HEK293T (cell line): ENCODE measurements at regions not wholly inside any gene's neighbourhood (a gene's known extent, or its start where the extent isn't known, plus 50 kb on each side); places are given as distances from the start of the nearest gene placed in this dataset.

Source experiments
- CTCF ChIA-PET: fragments of 350-600 bp; formaldehyde crosslinking; extraction: SDS; loops from one replicate; lab custom pipeline; 2021; ENCODE audit warnings: antibody characterized with exemption, inconsistent platforms; lab: Yijun Ruan, JAX
- POLR2A ChIA-PET: fragments of 350-600 bp; formaldehyde crosslinking; extraction: SDS; loops from one replicate; lab custom pipeline; 2020; ENCODE audit warnings: antibody characterized with exemption, inconsistent platforms; lab: Yijun Ruan, JAX
- DNase-seq: peaks from one replicate; pipeline ENCODE4 v3.0.0; 2012; ENCODE audit warnings: mixed read lengths; ENCODE audit errors: extremely low spot score
- ARNT ChIP-seq: fragments of 450-650 bp; IDR thresholded peaks from 2 replicates; pipeline ENCODE4 v1.6.1; 2017; ENCODE audit warnings: mild to moderate bottlenecking
- BHLHE40 ChIP-seq: fragments of 450-650 bp; IDR thresholded peaks from 2 replicates; pipeline ENCODE4 v1.6.1; 2016; ENCODE audit warnings: mild to moderate bottlenecking, moderate library complexity, borderline replicate concordance
- CTBP1 ChIP-seq: fragments of 450-650 bp; IDR thresholded peaks from 2 replicates; pipeline ENCODE4 v1.6.1; 2016; ENCODE audit warnings: borderline replicate concordance
- ELF4 ChIP-seq: fragments of 450-650 bp; IDR thresholded peaks from 2 replicates; pipeline ENCODE4 v1.6.1; 2017; ENCODE audit warnings: antibody characterized with exemption
- FOXA1 ChIP-seq: fragments of 450-650 bp; IDR thresholded peaks from 2 replicates; pipeline ENCODE4 v1.6.1; 2016; ENCODE audit warnings: mild to moderate bottlenecking
- FOXK2 ChIP-seq: fragments of 450-650 bp; IDR thresholded peaks from 2 replicates; pipeline ENCODE4 v1.6.1; 2016; ENCODE audit warnings: mild to moderate bottlenecking
- FOXM1 ChIP-seq: fragments of 450-650 bp; IDR thresholded peaks from 2 replicates; pipeline ENCODE4 v1.6.1; 2017; ENCODE audit warnings: mild to moderate bottlenecking, borderline replicate concordance
- HDGF ChIP-seq: fragments of 450-650 bp; IDR thresholded peaks from 2 replicates; pipeline ENCODE4 v1.6.1; 2017; ENCODE audit warnings: antibody characterized with exemption, borderline replicate concordance
- L3MBTL2 ChIP-seq: fragments of 450-650 bp; conservative IDR thresholded peaks from 2 replicates; pipeline ENCODE4 v1.6.1; 2016; ENCODE audit warnings: mild to moderate bottlenecking
- LEF1 ChIP-seq: fragments of 450-650 bp; IDR thresholded peaks from 2 replicates; pipeline ENCODE4 v1.6.1; 2017; ENCODE audit warnings: mild to moderate bottlenecking, borderline replicate concordance
- NFRKB ChIP-seq: fragments of 450-650 bp; IDR thresholded peaks from 2 replicates; pipeline ENCODE4 v1.6.1; 2016; ENCODE audit warnings: mild to moderate bottlenecking, moderate library complexity
- PKNOX1 ChIP-seq: fragments of 450-650 bp; IDR thresholded peaks from 2 replicates; pipeline ENCODE4 v1.6.1; 2016
- SP1 ChIP-seq: fragments of 450-650 bp; IDR thresholded peaks from 2 replicates; pipeline ENCODE4 v1.6.1; 2017
- SUZ12 ChIP-seq: fragments of 450-650 bp; IDR thresholded peaks from 2 replicates; pipeline ENCODE4 v1.6.1; 2016; ENCODE audit warnings: mild to moderate bottlenecking
- TARDBP ChIP-seq: fragments of 450-650 bp; IDR thresholded peaks from 2 replicates; pipeline ENCODE4 v1.6.1; 2016
- ZNF384 ChIP-seq: fragments of 450-650 bp; IDR thresholded peaks from 2 replicates; pipeline ENCODE4 v1.6.1; 2016

- CTCF ChIA-PET, result no interaction called here
- TF ChIP-seq ELF4 (no peak), HDGF (no peak), FOXM1 (no peak), SP1 (no peak), ZNF384 (no peak), SUZ12 (no peak), BHLHE40 (no peak), NFRKB (no peak), PKNOX1 (no peak), LEF1 (no peak)
- POLR2A ChIA-PET, result no interaction called here
- no peak for DNase-seq
These were observed 305.6 kb upstream of the LYPLAL1 start for GRCh38 chr1:218867941-218868626.

- TF ChIP-seq LEF1 (no peak), TARDBP (no peak), L3MBTL2 (no peak), ARNT (no peak), BHLHE40 (no peak), HDGF (no peak), SP1 (no peak), PKNOX1 (no peak), FOXK2 (no peak), SUZ12 (no peak), FOXM1 (no peak), FOXA1 (no peak), ZNF384 (no peak)
- ChIA-PET POLR2A (no interaction called here), CTCF (no interaction called here)
- DNase-seq, result no peak
These were observed 304.4 kb upstream of the LYPLAL1 start for GRCh38 chr1:218869276-218869675.

- TF ChIP-seq ARNT (no peak), SP1 (no peak), TARDBP (no peak), PKNOX1 (no peak), FOXK2 (no peak), ZNF384 (no peak), LEF1 (no peak), CTBP1 (no peak), ELF4 (no peak), BHLHE40 (no peak), L3MBTL2 (no peak), FOXM1 (no peak), NFRKB (no peak), HDGF (no peak), FOXA1 (no peak), SUZ12 (no peak)
- POLR2A ChIA-PET, result interaction anchor here (0.6 kb wide), 1 partner anchor 23 kb away, joined by 3 read pairs; no protein-coding TSS in a partner anchor
- CTCF ChIA-PET, result no interaction called here
- DNase-seq, result no peak
These were observed 301.7 kb upstream of the LYPLAL1 start for GRCh38 chr1:218872026-218872425.

GRCh38 chr1:218872928-218873327, 300.8 kb upstream of the LYPLAL1 start:
- TF ChIP-seq SUZ12, result no peak
- no peak for DNase-seq
- ChIA-PET POLR2A (no interaction called here), CTCF (no interaction called here)

- CTCF ChIA-PET, result no interaction called here
- POLR2A ChIA-PET, result no interaction called here
- DNase-seq, result no peak
- TF ChIP-seq HDGF, result no peak
These were observed 299.4 kb upstream of the LYPLAL1 start for GRCh38 chr1:218874313-218874712.

- POLR2A ChIA-PET, result no interaction called here
- CTCF ChIA-PET, result no interaction called here
- no peak for DNase-seq
- no peak for TF ChIP-seq TARDBP
- TF ChIP-seq BHLHE40, result no peak
- no peak for TF ChIP-seq NFRKB
- no peak for TF ChIP-seq ZNF384
- TF ChIP-seq FOXK2, result no peak
- no peak for TF ChIP-seq L3MBTL2
These were observed 298.8 kb upstream of the LYPLAL1 start for GRCh38 chr1:218874801-218875400.

GRCh38 chr1:218878369-218878768, 295.3 kb upstream of the LYPLAL1 start:
- CTCF ChIA-PET, result no interaction called here

More at GRCh38 chr1:218878369-218878768, 295.3 kb upstream of the LYPLAL1 start:
- POLR2A ChIA-PET, result no interaction called here
- DNase-seq, result no peak
- no peak for TF ChIP-seq LEF1
- no peak for TF ChIP-seq L3MBTL2
- no peak for TF ChIP-seq HDGF
- TF ChIP-seq ELF4, result no peak
- no peak for TF ChIP-seq ZNF384
- no peak for TF ChIP-seq TARDBP
- TF ChIP-seq FOXM1, result no peak
- TF ChIP-seq FOXA1, result no peak
- TF ChIP-seq PKNOX1, result no peak
- TF ChIP-seq SP1, result no peak
- no peak for TF ChIP-seq BHLHE40
- no peak for TF ChIP-seq SUZ12
- TF ChIP-seq NFRKB, result no peak
- no peak for TF ChIP-seq FOXK2
- no peak for TF ChIP-seq CTBP1
- no peak for TF ChIP-seq ARNT
